IMR-90 (cell line): ENCODE measurements at regions not wholly inside any gene's neighbourhood (a gene's known extent, or its start where the extent isn't known, plus 50 kb on each side); places are given as distances from the start of the nearest gene placed in this dataset.

Source experiments
- ATAC-seq: fragments of 200-7000 bp; cut with Tn5 transposase; 2 replicates; pipeline ENCODE4 v1.9.1; 2020; ENCODE audit warnings: low read depth, mild to moderate bottlenecking, moderate library complexity
- BruUV-seq: library from RNA; stranded (reverse); fragments of 400-500 nt; replicated peaks from 2 replicates; lab custom pipeline; 2021; lab: Mats Ljungman, UMichigan
- CTCF ChIA-PET: fragments of 300-600 bp; formaldehyde crosslinking; extraction: SDS; loops from one replicate; lab custom pipeline; 2021; ENCODE audit warnings: antibody characterized with exemption; lab: Yijun Ruan, JAX
- POLR2A ChIA-PET: fragments of 300-600 bp; sonication (Branson Sonifier 250); formaldehyde crosslinking; loops from one replicate; lab custom pipeline; 2022; ENCODE audit warnings: antibody characterized with exemption; ENCODE audit not compliant: unreplicated experiment; lab: Charles Lee
- DNase-seq: peaks from one replicate; pipeline ENCODE4 v3.0.0; 2013
- H2AFZ ChIP-seq: replicated peaks from 2 replicates; pipeline ENCODE3; 2013; ENCODE audit warnings: low read length, mild to moderate bottlenecking; ENCODE audit not compliant: poor library complexity
- H2AK5ac ChIP-seq: 2 replicates; pipeline ENCODE4 v1.6.1; 2013; ENCODE audit warnings: low read depth, low read length, inconsistent platforms
- H2AK9ac ChIP-seq: replicated peaks from 2 replicates; pipeline ENCODE3; 2013; ENCODE audit warnings: mild to moderate bottlenecking, low read depth, low read length, moderate library complexity; ENCODE audit not compliant: poor library complexity
- H2BK120ac ChIP-seq: 2 replicates; pipeline ENCODE4 v1.6.1; 2013; ENCODE audit warnings: low read depth, low read length, inconsistent platforms
- H2BK15ac ChIP-seq: 3 replicates; pipeline ENCODE4 v1.6.1; 2013; ENCODE audit warnings: low read depth, low read length, inconsistent platforms
- H2BK20ac ChIP-seq: 2 replicates; pipeline ENCODE4 v1.6.1; 2013; ENCODE audit warnings: low read depth, mild to moderate bottlenecking, inconsistent platforms, low read length, moderate library complexity
- H2BK5ac ChIP-seq: 2 replicates; pipeline ENCODE4 v1.6.1; 2013; ENCODE audit warnings: mild to moderate bottlenecking, low read depth, low read length, inconsistent platforms; ENCODE audit not compliant: poor library complexity, severe bottlenecking
- H3K14ac ChIP-seq: replicated peaks from 2 replicates; pipeline ENCODE4 v1.6.1; 2013; ENCODE audit warnings: low read depth, low read length, inconsistent platforms
- H3K18ac ChIP-seq: 2 replicates; pipeline ENCODE4 v1.6.1; 2013; ENCODE audit warnings: low read depth, low read length, control low read depth
- H3K23ac ChIP-seq: 2 replicates; pipeline ENCODE4 v1.6.1; 2013; ENCODE audit warnings: low read depth, low read length, inconsistent platforms
- H3K27ac ChIP-seq: 2 replicates; pipeline ENCODE4 v1.5.1; 2013; ENCODE audit warnings: mild to moderate bottlenecking, control low read depth, low read length; ENCODE audit not compliant: insufficient read depth
- H3K27me3 ChIP-seq: 2 replicates; pipeline ENCODE4 v1.6.1; 2013; ENCODE audit warnings: low read length; ENCODE audit not compliant: control insufficient read depth, insufficient read depth
- H3K36me3 ChIP-seq: 2 replicates; pipeline ENCODE4 v1.6.1; 2013; ENCODE audit warnings: low read length, mixed read lengths; ENCODE audit not compliant: control insufficient read depth, insufficient read depth
- H3K4ac ChIP-seq: 2 replicates; pipeline ENCODE4 v1.6.1; 2013; ENCODE audit warnings: low read depth, low read length, inconsistent platforms
- H3K4me1 ChIP-seq: 2 replicates; pipeline ENCODE4 v1.6.1; 2013; ENCODE audit warnings: low read length, mixed read lengths; ENCODE audit not compliant: control insufficient read depth, insufficient read depth
- H3K4me2 ChIP-seq: 2 replicates; pipeline ENCODE4 v1.6.1; 2013; ENCODE audit warnings: low read depth, mild to moderate bottlenecking, control low read depth, low read length, moderate library complexity
- H3K4me3 ChIP-seq: 2 replicates; pipeline ENCODE4 v1.5.1; 2013; ENCODE audit warnings: low read depth, mild to moderate bottlenecking, control low read depth, low read length, moderate library complexity; ENCODE audit not compliant: insufficient read depth
- H3K56ac ChIP-seq: 2 replicates; pipeline ENCODE4 v1.6.1; 2013; ENCODE audit warnings: low read length, inconsistent platforms; ENCODE audit not compliant: insufficient read depth; ENCODE audit errors: extremely low read depth
- H3K79me1 ChIP-seq, 2 experiments: 2 replicates each; pipeline ENCODE4 v1.6.1; 2013; ENCODE audit warnings: low read length in 2 of 2, inconsistent platforms in 1 of 2, low read depth in 1 of 2
- H3K9ac ChIP-seq: 2 replicates; pipeline ENCODE4 v1.6.1; 2013; ENCODE audit warnings: low read depth, low read length, control low read depth
- H3K9me1 ChIP-seq: 2 replicates; pipeline ENCODE4 v1.6.1; 2013; ENCODE audit warnings: low read length, inconsistent platforms; ENCODE audit not compliant: insufficient read depth
- H3K9me3 ChIP-seq: 2 replicates; pipeline ENCODE4 v1.6.1; 2013; ENCODE audit warnings: low read length; ENCODE audit not compliant: control insufficient read depth, insufficient read depth
- H4K20me1 ChIP-seq: 2 replicates; pipeline ENCODE4 v1.6.1; 2013; ENCODE audit warnings: low read length, inconsistent platforms; ENCODE audit not compliant: insufficient read depth
- H4K5ac ChIP-seq: 2 replicates; pipeline ENCODE4 v1.6.1; 2013; ENCODE audit warnings: mild to moderate bottlenecking, low read depth, low read length, control low read depth
- H4K8ac ChIP-seq, 2 experiments: 2 replicates each; pipeline ENCODE4 v1.6.1; 2013; ENCODE audit warnings: low read depth in 2 of 2, low read length in 2 of 2, control low read depth in 1 of 2, inconsistent platforms in 1 of 2
- H4K91ac ChIP-seq: 2 replicates; pipeline ENCODE4 v1.6.1; 2013; ENCODE audit warnings: low read depth, low read length, inconsistent platforms; ENCODE audit not compliant: insufficient read depth
- BHLHE40 ChIP-seq: fragments of 150-350 bp; IDR thresholded peaks from 2 replicates; pipeline ENCODE4 v1.6.1; 2016; ENCODE audit warnings: mild to moderate bottlenecking, low read depth, low read length
- CEBPB ChIP-seq: IDR thresholded peaks from 2 replicates; pipeline ENCODE4 v1.6.1; 2012; ENCODE audit warnings: low read depth, low read length, improper control_type of control experiment
- CHD1 ChIP-seq: IDR thresholded peaks from 2 replicates; pipeline ENCODE4 v1.6.1; 2012; ENCODE audit warnings: low read depth, low read length, improper control_type of control experiment
- FOS ChIP-seq: fragments of 150-350 bp; IDR thresholded peaks from 2 replicates; pipeline ENCODE4 v1.6.1; 2016; ENCODE audit warnings: low read depth, low read length
- MAFK ChIP-seq: IDR thresholded peaks from 2 replicates; pipeline ENCODE4 v1.6.1; 2012; ENCODE audit warnings: low read depth, low read length, improper control_type of control experiment
- NFE2L2 ChIP-seq: fragments of 150-350 bp; IDR thresholded peaks from 2 replicates; pipeline ENCODE4 v1.6.1; 2016; ENCODE audit warnings: low read depth, mild to moderate bottlenecking, low read length
- RAD21 ChIP-seq: IDR thresholded peaks from 2 replicates; pipeline ENCODE4 v1.6.1; 2012; ENCODE audit warnings: low read length, improper control_type of control experiment
- RCOR1 ChIP-seq: IDR thresholded peaks from 2 replicates; pipeline ENCODE4 v1.6.1; 2012; ENCODE audit warnings: mild to moderate bottlenecking, low read length, improper control_type of control experiment; ENCODE audit not compliant: insufficient replicate concordance
- RFX5 ChIP-seq: IDR thresholded peaks from 2 replicates; pipeline ENCODE4 v1.8.0; 2012; ENCODE audit warnings: low read depth, mild to moderate bottlenecking, low read length, moderate library complexity
- SMC3 ChIP-seq: fragments of 150-350 bp; IDR thresholded peaks from 2 replicates; pipeline ENCODE4 v1.6.1; 2016; ENCODE audit warnings: low read depth, mild to moderate bottlenecking, antibody characterized with exemption, low read length, moderate library complexity
- WGBS, 2 experiments: methylation state at CpG; one replicate each; pipeline versions ENCODE4 v1.1.5 to v1.1.7; 2013; ENCODE audit warnings: missing lambda C conversion rate in 2 of 2; ENCODE audit not compliant: insufficient read length in 1 of 2; ENCODE audit errors: extremely low coverage in 2 of 2; 5-methylcytosine and 5-hydroxymethylcytosine counted together
- dilution Hi-C: fragments of 300-500 bp; cut with HindIII; formaldehyde crosslinking; loops from one replicate; pipeline ENCODE4 v1.14.3; 2018; ENCODE audit warnings: low sequenced_read_pairs; ENCODE audit not compliant: unreplicated experiment
- in situ Hi-C: fragments of 300-500 bp; cut with MboI; formaldehyde crosslinking; loops from 3 replicates; pipeline ENCODE4 v1.14.3; 2019; ENCODE audit warnings: low sequenced_read_pairs, inconsistent platforms, mixed read lengths
- intact Hi-C: fragments of 100-400 bp; cut with micrococcal nuclease; formaldehyde crosslinking; loops from 2 replicates; pipeline ENCODE4 v1.10.0; 2022
- TF ChIP-seq, protein P1 (sequence below): fragments of 150-350 bp; IDR thresholded peaks from 2 replicates; pipeline ENCODE4 v1.6.1; 2016; ENCODE audit warnings: low read depth, mild to moderate bottlenecking, low read length, moderate library complexity, borderline replicate concordance
- TF ChIP-seq, protein P2 (sequence below): conservative IDR thresholded peaks from 2 replicates; pipeline ENCODE4 v1.5.1; 2012; ENCODE audit warnings: mild to moderate bottlenecking, low read depth, low read length, improper control_type of control experiment

DNA sequence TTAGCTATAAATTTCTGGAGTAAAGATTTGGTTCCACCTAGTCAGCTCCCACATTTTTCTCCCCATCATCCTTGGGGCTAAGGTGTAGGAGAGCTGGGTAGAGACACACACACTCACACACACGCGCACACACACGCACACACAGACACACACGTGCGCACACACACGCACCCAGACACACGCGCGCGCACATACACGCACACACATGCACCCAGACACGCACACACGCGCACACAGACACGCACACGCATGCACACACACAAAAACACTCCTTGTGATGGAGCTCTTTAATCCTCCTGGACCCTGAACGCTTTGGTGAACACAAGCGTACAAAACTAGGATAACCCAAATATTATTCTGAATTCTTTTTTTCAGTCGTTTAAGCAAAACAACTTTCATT lies 253.6 kb downstream of the C16orf95 start:
- no peaks in the 10 kb centered on the region for H3K9me3 ChIP-seq
- H3K27me3 ChIP-seq = peaks cover 5% of the 10 kb centered on the region; the same call in 1 of the 2 replicates
- H2AK5ac ChIP-seq = peak overlapping the region; percentile 63; the same call in 1 of the 2 replicates
- no peak overlapping the region for H4K5ac ChIP-seq
- H4K20me1 ChIP-seq = no peaks in the 10 kb centered on the region
- H2AK9ac ChIP-seq = no peak overlapping the region
- H3K4me1 ChIP-seq = no peaks in the 10 kb centered on the region; the same call in 1 of the 2 replicates
- no peak overlapping the region for H4K91ac ChIP-seq
- H2BK20ac ChIP-seq = no peak overlapping the region
- POLR2A ChIA-PET = no interaction called here
- dilution Hi-C loops = no loop called here
- no TSS peak for BruUV-seq
- ATAC-seq = no peak
- H3K9me1 ChIP-seq = no peaks in the 10 kb centered on the region
- no peaks in the 10 kb centered on the region for H3K79me1 ChIP-seq
- no peak overlapping the region for H3K27ac ChIP-seq
- no peak overlapping the region for H4K8ac ChIP-seq
- H3K4me2 ChIP-seq = no peak overlapping the region
- H2BK5ac ChIP-seq = no peak overlapping the region
- in situ Hi-C loops = loop anchor here (5.0 kb wide), 1 partner anchor 496 kb away; the partner anchor contains the start of gene FOXC2
- 0 out of 3 replicates have a peak overlapping the region, but pooled peaks have one; percentile 21 for H2BK15ac ChIP-seq
- intact Hi-C loops = loop anchor here (10.0 kb wide), 2 partner anchors 139 to 299 kb away; no protein-coding TSS in a partner anchor
- H2BK120ac ChIP-seq = no peak overlapping the region
- H3K18ac ChIP-seq = no peak overlapping the region
- DNase-seq = no peak
- CTCF ChIA-PET = interaction anchor here (0.6 to 2.0 kb wide), 7 partner anchors 14 to 499 kb away, joined by 3 to 18 read pairs (median 7); no protein-coding TSS in a partner anchor
- no peak overlapping the region for H3K4me3 ChIP-seq
- no peak overlapping the region for H3K9ac ChIP-seq
- no peak overlapping the region for H3K56ac ChIP-seq
- H3K23ac ChIP-seq = no peak overlapping the region
- TF ChIP-seq BHLHE40 (no peak), RFX5 (no peak), RCOR1 (no peak), RAD21 (no peak), CEBPB (no peak), MAFK (no peak), NFE2L2 (no peak), CHD1 (no peak), SMC3 (no peak), FOS (no peak)
- TF ChIP-seq, protein P1, sequence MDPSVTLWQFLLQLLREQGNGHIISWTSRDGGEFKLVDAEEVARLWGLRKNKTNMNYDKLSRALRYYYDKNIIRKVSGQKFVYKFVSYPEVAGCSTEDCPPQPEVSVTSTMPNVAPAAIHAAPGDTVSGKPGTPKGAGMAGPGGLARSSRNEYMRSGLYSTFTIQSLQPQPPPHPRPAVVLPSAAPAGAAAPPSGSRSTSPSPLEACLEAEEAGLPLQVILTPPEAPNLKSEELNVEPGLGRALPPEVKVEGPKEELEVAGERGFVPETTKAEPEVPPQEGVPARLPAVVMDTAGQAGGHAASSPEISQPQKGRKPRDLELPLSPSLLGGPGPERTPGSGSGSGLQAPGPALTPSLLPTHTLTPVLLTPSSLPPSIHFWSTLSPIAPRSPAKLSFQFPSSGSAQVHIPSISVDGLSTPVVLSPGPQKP = no peak
- TF ChIP-seq, protein P2, sequence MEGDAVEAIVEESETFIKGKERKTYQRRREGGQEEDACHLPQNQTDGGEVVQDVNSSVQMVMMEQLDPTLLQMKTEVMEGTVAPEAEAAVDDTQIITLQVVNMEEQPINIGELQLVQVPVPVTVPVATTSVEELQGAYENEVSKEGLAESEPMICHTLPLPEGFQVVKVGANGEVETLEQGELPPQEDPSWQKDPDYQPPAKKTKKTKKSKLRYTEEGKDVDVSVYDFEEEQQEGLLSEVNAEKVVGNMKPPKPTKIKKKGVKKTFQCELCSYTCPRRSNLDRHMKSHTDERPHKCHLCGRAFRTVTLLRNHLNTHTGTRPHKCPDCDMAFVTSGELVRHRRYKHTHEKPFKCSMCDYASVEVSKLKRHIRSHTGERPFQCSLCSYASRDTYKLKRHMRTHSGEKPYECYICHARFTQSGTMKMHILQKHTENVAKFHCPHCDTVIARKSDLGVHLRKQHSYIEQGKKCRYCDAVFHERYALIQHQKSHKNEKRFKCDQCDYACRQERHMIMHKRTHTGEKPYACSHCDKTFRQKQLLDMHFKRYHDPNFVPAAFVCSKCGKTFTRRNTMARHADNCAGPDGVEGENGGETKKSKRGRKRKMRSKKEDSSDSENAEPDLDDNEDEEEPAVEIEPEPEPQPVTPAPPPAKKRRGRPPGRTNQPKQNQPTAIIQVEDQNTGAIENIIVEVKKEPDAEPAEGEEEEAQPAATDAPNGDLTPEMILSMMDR = no peak
- no peak overlapping the region; the same call in 1 of the 2 replicates for H3K4ac ChIP-seq
- no peaks in the 10 kb centered on the region for H3K36me3 ChIP-seq
- no peak overlapping the region for H2AFZ ChIP-seq
- no peak overlapping the region for H3K14ac ChIP-seq
- 98% methylated on average over 15 of the region's 19 CpGs; no CpG with 5 or more reads in 1 of the 2 experiments for WGBS, 2 experiments
